HG02943 (cell line): ENCODE measurements at regions not wholly inside any gene's neighbourhood (a gene's known extent, or its start where the extent isn't known, plus 50 kb on each side); places are given as distances from the start of the nearest gene placed in this dataset.
A peak's percentile ranks its signal among the peaks of the same experiment; 100 is the strongest.

Experiments used
- ATAC-seq: cut with Tn5 transposase; IDR thresholded peaks from one replicate; pipeline ENCODE4 v1.9.1; 2021; ENCODE audit warnings: mild to moderate bottlenecking, low read depth, moderate library complexity; ENCODE audit not compliant: unreplicated experiment

GRCh38 chr5:168106008-168106761, 185.3 kb upstream of the WWC1 start:
- ATAC-seq: no peak

DNA sequence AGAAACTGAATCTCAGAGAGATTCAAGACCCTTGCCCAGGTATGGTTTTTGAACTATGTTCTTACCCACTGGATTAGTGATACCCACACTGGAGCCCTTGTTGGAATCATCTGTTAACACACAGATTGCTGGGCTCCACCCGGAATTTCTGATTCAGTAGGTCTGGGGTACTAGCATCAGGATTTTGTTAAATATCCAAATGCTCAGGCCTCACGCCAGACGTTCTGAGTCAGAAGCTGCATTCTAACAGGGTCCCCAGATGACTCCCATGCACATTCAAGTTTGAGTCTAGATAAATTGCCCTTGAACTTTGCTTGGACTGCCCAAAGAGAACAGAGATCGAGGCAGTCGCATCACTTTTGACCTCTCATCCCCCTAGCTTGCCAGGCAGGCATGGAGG, 182.0 kb upstream of the WWC1 start:
- no peak for ATAC-seq

DNA sequence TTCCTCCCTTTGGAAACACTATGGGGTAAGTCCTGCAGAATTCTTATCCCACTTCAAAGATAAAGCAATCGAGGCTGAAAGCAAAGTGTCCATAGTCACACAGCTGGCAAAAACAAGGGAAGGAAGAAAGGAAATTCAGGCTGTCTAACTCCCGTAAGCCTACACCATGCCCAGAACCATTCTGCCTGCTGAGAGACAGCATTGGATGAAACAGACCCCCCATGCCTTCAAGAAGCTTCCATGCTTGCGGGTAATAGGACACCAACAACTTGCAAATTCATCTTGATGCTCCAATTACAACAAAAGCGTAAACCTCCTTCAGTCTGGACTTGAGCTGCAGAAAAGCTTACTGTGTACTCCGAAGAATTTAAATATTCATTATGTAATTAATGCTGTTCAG, 181.1 kb upstream of the WWC1 start:
- ATAC-seq: no peak

- ATAC-seq: no peak
Measured at GRCh38 chr5:168110870-168111832, 180.3 kb upstream of the WWC1 start.

GRCh38 chr5:168114444-168115017, 176.9 kb upstream of the WWC1 start:
- peak; percentile 77 for ATAC-seq

- no peak for ATAC-seq
Measured at GRCh38 chr5:168117469-168117868, 174.0 kb upstream of the WWC1 start.

DNA sequence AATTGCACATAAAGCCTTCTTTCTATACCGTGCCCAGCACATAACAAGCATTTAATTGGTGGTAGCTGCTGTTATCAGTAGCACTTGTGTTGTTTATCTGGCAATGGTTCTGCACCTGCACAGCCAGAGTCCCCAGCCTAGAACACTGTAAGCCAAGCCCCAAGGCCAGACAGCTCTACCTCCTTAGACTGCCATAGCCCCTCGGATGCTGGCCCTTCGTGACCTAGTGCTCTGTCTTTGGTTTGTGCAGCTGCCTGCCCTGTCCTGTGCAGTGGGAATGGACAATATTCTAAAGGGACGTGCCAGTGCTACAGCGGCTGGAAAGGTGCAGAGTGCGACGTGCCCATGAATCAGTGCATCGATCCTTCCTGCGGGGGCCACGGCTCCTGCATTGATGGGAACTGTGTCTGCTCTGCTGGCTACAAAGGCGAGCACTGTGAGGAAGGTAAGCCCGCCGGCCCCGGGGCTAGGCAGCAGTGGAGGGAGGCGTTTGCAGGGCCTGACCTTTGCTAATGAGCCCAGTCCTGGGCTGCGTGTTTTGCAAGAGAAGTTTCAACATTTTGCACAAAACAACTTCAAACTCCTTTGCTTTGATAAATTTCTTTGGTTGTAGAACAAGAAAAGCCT, 173.3 kb upstream of the WWC1 start:
- no peak for ATAC-seq

DNA sequence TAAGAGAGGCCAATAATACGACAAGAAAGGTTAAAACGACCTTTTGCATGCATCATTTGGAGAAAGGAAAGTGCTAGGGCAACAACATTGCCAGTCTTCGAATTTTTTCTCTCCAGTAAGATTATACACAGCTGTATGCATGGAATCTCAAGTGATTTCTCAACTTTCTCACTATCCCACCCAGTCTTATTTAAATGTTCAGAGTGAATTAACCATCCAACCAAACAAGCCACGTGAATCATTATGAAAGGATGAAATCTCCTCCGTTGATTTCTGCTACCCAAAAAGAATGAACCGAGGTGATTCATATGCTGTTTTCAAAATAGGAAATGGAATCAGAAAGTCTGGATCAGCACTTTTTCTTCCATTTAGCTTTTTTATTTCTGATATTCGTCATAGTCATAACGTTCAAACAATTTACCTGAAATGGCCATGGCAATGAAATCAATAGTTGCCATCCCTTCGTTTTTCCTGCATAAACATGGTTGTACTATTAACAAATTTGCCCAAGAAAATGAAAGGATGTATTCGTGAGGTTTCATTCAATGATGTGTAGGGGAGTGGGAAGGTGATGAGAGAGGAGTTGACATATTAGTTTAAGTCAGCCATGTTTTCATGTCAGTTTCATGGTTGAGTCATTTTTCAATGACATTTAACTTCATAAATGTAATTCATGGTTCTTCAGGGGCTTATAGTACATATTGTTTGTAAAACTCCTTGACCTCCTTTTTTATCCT, 170.9 kb upstream of the WWC1 start:
- no peak for ATAC-seq

- ATAC-seq: no peak
Measured at GRCh38 chr5:168121138-168121494, 170.3 kb upstream of the WWC1 start.

GRCh38 chr5:168123631-168124528, 167.6 kb upstream of the WWC1 start:
- peak; percentile 82 for ATAC-seq

GRCh38 chr5:168125445-168126199, 165.8 kb upstream of the WWC1 start:
- ATAC-seq: no peak

- ATAC-seq: no peak
Measured at GRCh38 chr5:168126606-168127005, 164.8 kb upstream of the WWC1 start.

DNA sequence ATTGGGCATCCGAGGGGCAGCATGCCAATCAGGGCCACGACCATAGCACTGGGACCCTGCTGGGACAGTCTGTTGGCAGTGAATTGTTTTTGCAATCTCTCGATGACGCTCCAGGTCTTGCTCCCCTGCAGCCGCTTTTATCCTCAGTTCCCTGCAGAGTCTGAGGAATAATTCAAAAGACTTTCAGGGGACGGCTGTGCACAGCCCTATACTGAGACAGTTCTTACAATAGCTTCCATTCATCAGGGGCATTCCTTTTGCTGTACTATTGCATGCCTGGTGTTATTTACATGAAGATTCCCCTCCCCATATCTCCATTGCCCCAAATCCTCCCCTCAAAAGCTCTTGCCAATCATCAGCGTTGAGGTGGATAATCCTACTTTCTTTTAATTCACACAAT, 163.3 kb upstream of the WWC1 start:
- no peak for ATAC-seq

DNA sequence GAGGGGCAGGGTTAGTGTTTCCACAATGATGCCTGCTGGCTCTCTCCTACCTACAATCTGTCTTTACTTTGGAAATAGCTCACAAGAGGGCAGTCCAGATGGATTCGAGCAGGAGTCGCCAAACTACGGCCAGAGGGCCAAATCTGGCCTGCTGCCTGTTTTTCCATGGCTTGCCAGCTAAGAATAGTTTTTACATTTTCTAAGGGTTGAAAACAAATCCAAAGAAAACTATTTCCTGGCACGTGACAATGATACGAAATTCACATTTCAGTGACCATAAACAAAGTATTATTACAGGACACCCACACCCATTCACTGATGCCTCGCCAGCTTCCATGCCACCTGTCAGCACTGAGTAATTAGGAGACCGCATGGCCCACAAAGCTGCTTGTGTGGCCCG, 162.9 kb upstream of the WWC1 start:
- no peak for ATAC-seq

GRCh38 chr5:168131519-168131918, 159.9 kb upstream of the WWC1 start:
- ATAC-seq: no peak

- ATAC-seq: no peak
Measured at GRCh38 chr5:168132241-168132641, 159.2 kb upstream of the WWC1 start.

DNA sequence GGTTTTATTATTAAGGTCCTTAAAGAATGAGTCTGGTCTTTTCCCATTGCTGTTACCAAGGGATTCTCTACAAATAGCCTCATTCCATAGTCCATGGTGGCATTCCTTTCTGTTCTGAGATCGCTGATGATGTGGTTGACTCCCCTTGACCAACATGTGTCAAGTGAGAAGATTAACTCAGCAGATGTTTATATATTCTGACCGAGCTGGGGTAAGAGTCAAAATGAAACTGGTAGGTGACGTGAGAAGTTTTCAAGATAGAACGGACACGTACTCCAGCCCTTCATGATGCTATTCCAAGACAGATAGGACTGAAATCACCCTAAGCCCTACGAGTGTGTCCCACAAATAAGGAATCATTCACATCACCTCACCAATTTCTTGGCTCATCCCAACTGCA, 155.5 kb upstream of the WWC1 start:
- ATAC-seq: peak; percentile 97

GRCh38 chr5:168136340-168136739, 155.1 kb upstream of the WWC1 start:
- ATAC-seq: peak; percentile 8

DNA sequence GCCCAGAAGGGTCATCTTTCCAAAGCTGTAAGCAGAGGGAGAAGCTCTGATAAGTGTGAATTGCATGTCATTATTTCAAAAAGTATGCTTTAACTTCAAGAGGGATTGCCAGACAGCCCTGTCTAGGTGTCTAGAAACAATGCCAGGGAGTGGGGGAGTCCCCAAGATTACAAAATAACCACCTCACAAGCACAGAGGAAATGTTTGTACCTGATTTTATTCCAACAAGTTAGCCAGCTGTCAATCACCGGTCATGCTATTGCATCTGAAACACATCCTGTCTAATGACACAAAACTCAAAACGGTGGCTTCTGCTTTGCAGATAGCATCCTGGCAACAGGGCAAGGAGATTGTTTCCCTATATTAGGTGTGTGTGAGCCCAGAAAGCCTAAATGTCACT, 154.2 kb upstream of the WWC1 start:
- peak; percentile 50 for ATAC-seq
